Panc1 (cell line): ENCODE measurements at regions not wholly inside any gene's neighbourhood (a gene's known extent, or its start where the extent isn't known, plus 50 kb on each side); places are given as distances from the start of the nearest gene placed in this dataset.

Experiments
- ATAC-seq: fragments of 200-7000 bp; cut with Tn5 transposase; 2 replicates; pipeline ENCODE4 v1.9.1; 2020; ENCODE audit warnings: mild to moderate bottlenecking, moderate library complexity
- BruUV-seq: library from RNA; stranded (reverse); fragments of 400-500 nt; replicated peaks from 2 replicates; lab custom pipeline; 2021; lab: Mats Ljungman, UMichigan
- CTCF ChIA-PET: fragments of 300-600 bp; sonication (Branson Sonifier 250); formaldehyde crosslinking; loops from one replicate; lab custom pipeline; 2022; ENCODE audit warnings: antibody characterized with exemption; lab: Charles Lee
- POLR2A ChIA-PET: fragments of 300-600 bp; sonication (Branson Sonifier 250); formaldehyde crosslinking; loops from one replicate; lab custom pipeline; 2022; ENCODE audit warnings: antibody characterized with exemption; lab: Charles Lee
- DNase-seq: peaks from one replicate; pipeline ENCODE4 v3.0.0-alpha.2; 2010; ENCODE audit warnings: low read depth, low spot score
- H3K27ac ChIP-seq: 2 replicates; pipeline ENCODE4 v1.5.1; 2011; ENCODE audit warnings: mild to moderate bottlenecking, low read length, inconsistent platforms
- H3K27me3 ChIP-seq: fragments of 200-500 bp; sonication (Bioruptor generic); 2 replicates; pipeline ENCODE4 v1.6.0; 2014; ENCODE audit warnings: low read length, inconsistent platforms; ENCODE audit not compliant: control insufficient read depth, insufficient read depth
- H3K36me3 ChIP-seq: fragments of 200-500 bp; sonication (Bioruptor generic); 2 replicates; pipeline ENCODE4 v1.5.1; 2014; ENCODE audit warnings: inconsistent platforms, mild to moderate bottlenecking, low read length, moderate library complexity; ENCODE audit not compliant: control insufficient read depth, insufficient read depth
- H3K4me1 ChIP-seq: 2 replicates; pipeline ENCODE4 v1.5.1; 2011; ENCODE audit warnings: inconsistent platforms, mild to moderate bottlenecking, low read length, moderate library complexity; ENCODE audit not compliant: control insufficient read depth, insufficient read depth
- H3K4me3 ChIP-seq, 2 experiments: 2 replicates each; pipeline ENCODE4 v1.5.1; 2011 to 2012; ENCODE audit warnings: low read depth in 2 of 2, low read length in 2 of 2, mild to moderate bottlenecking in 2 of 2, inconsistent platforms in 1 of 2, moderate library complexity in 1 of 2
- H3K9me3 ChIP-seq: fragments of 200-500 bp; sonication (Bioruptor generic); 2 replicates; pipeline ENCODE4 v1.5.1; 2014; ENCODE audit warnings: low read depth, mild to moderate bottlenecking, inconsistent platforms, low read length, moderate library complexity; ENCODE audit not compliant: control insufficient read depth, insufficient read depth
- CTCF ChIP-seq: fragments of 450-650 bp; IDR thresholded peaks from 2 replicates; pipeline ENCODE4 v1.5.1; 2017; ENCODE audit warnings: mild to moderate bottlenecking
- POLR2AphosphoS5 ChIP-seq: IDR thresholded peaks from 2 replicates; pipeline ENCODE4 v1.6.1; 2012; ENCODE audit warnings: mild to moderate bottlenecking, low read depth, low read length, moderate library complexity
- SIN3A ChIP-seq: IDR thresholded peaks from 2 replicates; pipeline ENCODE4 v1.6.1; 2012; ENCODE audit warnings: low read depth, mild to moderate bottlenecking, low read length, moderate library complexity, borderline replicate concordance; ENCODE audit not compliant: insufficient read depth
- TCF7L2 ChIP-seq: IDR thresholded peaks from 2 replicates; pipeline ENCODE4 v1.6.1; 2011; ENCODE audit warnings: mild to moderate bottlenecking, low read depth, low read length, inconsistent platforms
- in situ Hi-C: cut with HindIII; loops from 2 replicates; pipeline ENCODE4 v1.10.0; 2016; ENCODE audit warnings: low sequenced_read_pairs, low pct_unique_long_range_greater_than_20kb
- intact Hi-C: fragments of 100-400 bp; cut with micrococcal nuclease; formaldehyde crosslinking; loops from one replicate; pipeline ENCODE4 v1.10.0; 2022; ENCODE audit not compliant: unreplicated experiment
- TF ChIP-seq, protein P1 (sequence below), 2 experiments: IDR thresholded peaks; 2 replicates each; pipeline ENCODE4 v1.6.1; 2011 to 2012; ENCODE audit warnings: low read depth in 2 of 2, control low read depth in 1 of 2, low read length in 1 of 2, mild to moderate bottlenecking in 1 of 2, moderate library complexity in 1 of 2; ENCODE audit not compliant: insufficient read depth in 1 of 2

- no peak for ATAC-seq
- DNase-seq = no peak
- in situ Hi-C loops = no loop called here
Measured at GRCh38 chr2:188725746-188726360, 248.3 kb upstream of the COL3A1 start.

GRCh38 chr2:188726626-188727247 is 247.4 kb upstream of the COL3A1 start:
- H3K27ac ChIP-seq = no peak overlapping the region
- H3K27me3 ChIP-seq = no peaks in the 10 kb centered on the region
- no peak for DNase-seq
- no peaks in the 10 kb centered on the region for H3K9me3 ChIP-seq
- no peak for ATAC-seq
- ChIA-PET POLR2A (no interaction called here), CTCF (no interaction called here)
- intact Hi-C loops (no loop called here), in situ Hi-C loops (no loop called here)
- no peaks in the 10 kb centered on the region for H3K4me1 ChIP-seq
- no peak overlapping the region for H3K4me3 ChIP-seq
- BruUV-seq = no TSS peak
- TF ChIP-seq TCF7L2 (no peak), POLR2AphosphoS5 (no peak), SIN3A (no peak), CTCF (no peak)
- TF ChIP-seq, protein P1, sequence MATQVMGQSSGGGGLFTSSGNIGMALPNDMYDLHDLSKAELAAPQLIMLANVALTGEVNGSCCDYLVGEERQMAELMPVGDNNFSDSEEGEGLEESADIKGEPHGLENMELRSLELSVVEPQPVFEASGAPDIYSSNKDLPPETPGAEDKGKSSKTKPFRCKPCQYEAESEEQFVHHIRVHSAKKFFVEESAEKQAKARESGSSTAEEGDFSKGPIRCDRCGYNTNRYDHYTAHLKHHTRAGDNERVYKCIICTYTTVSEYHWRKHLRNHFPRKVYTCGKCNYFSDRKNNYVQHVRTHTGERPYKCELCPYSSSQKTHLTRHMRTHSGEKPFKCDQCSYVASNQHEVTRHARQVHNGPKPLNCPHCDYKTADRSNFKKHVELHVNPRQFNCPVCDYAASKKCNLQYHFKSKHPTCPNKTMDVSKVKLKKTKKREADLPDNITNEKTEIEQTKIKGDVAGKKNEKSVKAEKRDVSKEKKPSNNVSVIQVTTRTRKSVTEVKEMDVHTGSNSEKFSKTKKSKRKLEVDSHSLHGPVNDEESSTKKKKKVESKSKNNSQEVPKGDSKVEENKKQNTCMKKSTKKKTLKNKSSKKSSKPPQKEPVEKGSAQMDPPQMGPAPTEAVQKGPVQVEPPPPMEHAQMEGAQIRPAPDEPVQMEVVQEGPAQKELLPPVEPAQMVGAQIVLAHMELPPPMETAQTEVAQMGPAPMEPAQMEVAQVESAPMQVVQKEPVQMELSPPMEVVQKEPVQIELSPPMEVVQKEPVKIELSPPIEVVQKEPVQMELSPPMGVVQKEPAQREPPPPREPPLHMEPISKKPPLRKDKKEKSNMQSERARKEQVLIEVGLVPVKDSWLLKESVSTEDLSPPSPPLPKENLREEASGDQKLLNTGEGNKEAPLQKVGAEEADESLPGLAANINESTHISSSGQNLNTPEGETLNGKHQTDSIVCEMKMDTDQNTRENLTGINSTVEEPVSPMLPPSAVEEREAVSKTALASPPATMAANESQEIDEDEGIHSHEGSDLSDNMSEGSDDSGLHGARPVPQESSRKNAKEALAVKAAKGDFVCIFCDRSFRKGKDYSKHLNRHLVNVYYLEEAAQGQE (IDR thresholded peaks at IDR 0.05; ENCODE audit: insufficient read depth in 1 of 2, low read depth in 2 of 2, low read length in 1 of 2) = no peak
- no peaks in the 10 kb centered on the region for H3K36me3 ChIP-seq

More at GRCh38 chr2:188725746-188726360, 248.3 kb upstream of the COL3A1 start:
- Histone ChIP-seq H3K36me3 (no peaks in the 10 kb centered on the region), H3K27me3 (no peaks in the 10 kb centered on the region), H3K27ac (no peak overlapping the region), H3K4me1 (no peaks in the 10 kb centered on the region), H3K9me3 (no peaks in the 10 kb centered on the region), H3K4me3 (no peak overlapping the region)
- intact Hi-C loops = no loop called here
- CTCF ChIA-PET = no interaction called here
- BruUV-seq = no TSS peak
- TF ChIP-seq SIN3A (no peak), POLR2AphosphoS5 (no peak), CTCF (no peak), TCF7L2 (no peak)
- TF ChIP-seq, protein P1 (IDR thresholded peaks at IDR 0.05; ENCODE audit: insufficient read depth in 1 of 2, low read depth in 2 of 2, low read length in 1 of 2) = no peak
- POLR2A ChIA-PET = no interaction called here
